Gastrocnemius medialis (tissue), 4 donors: ENCODE measurements at regions not wholly inside any gene's neighbourhood (a gene's known extent, or its start where the extent isn't known, plus 50 kb on each side); places are given as distances from the start of the nearest gene placed in this dataset.

ENCODE experiments used
- CTCF ChIP-seq, 5 experiments: fragments of 450-650 bp in 3 of 5; fragments of 200-600 bp in 2 of 5; sonication (generic) in 2 of 5; IDR thresholded peaks in 4 of 5; conservative IDR thresholded peaks in 1 of 5; 1 replicate in 4 of 5; 2 replicates in 1 of 5; pipeline ENCODE4 v1.5.1; 2016 to 2019; ENCODE audit warnings: antibody characterized with exemption in 5 of 5, mild to moderate bottlenecking in 3 of 5, moderate library complexity in 3 of 5
- POLR2A ChIP-seq, 2 donors: fragments of 450-650 bp; IDR thresholded peaks; one replicate each; pipeline ENCODE4 v1.6.1; 2017; ENCODE audit warnings: antibody characterized with exemption in 2 of 2, mild to moderate bottlenecking in 2 of 2, moderate library complexity in 2 of 2

- TF ChIP-seq CTCF (IDR thresholded peaks at IDR 0.05 in 4 of 5, conservative IDR thresholded peaks at IDR 0.05 in 1 of 5) = no peak
- TF ChIP-seq POLR2A (IDR thresholded peaks at IDR 0.05) = no peak
These were observed 94.5 kb upstream of the NRXN3 start for GRCh38 chr14:78075555-78076277.
